SU-DHL-6 (cell line): ENCODE measurements at regions not wholly inside any gene's neighbourhood (a gene's known extent, or its start where the extent isn't known, plus 50 kb on each side); places are given as distances from the start of the nearest gene placed in this dataset.

Experiments
- H2AFZ ChIP-seq: fragments of 200-600 bp; sonication (generic); 2 replicates; pipeline ENCODE4 v1.6.1; 2014; ENCODE audit warnings: low read depth, mild to moderate bottlenecking, moderate library complexity, mixed read lengths, antibody characterized with exemption, low read length; ENCODE audit not compliant: severe bottlenecking
- H3F3A ChIP-seq: fragments of 200-600 bp; shearing (Covaris generic); 2 replicates; pipeline ENCODE4 v1.6.0; 2016; ENCODE audit warnings: antibody characterized with exemption, mild to moderate bottlenecking; ENCODE audit not compliant: insufficient read depth
- H3K27ac ChIP-seq: fragments of 200-600 bp; sonication (generic); 2 replicates; pipeline ENCODE4 v1.5.1; 2016; ENCODE audit warnings: low read depth, mild to moderate bottlenecking, low read length, moderate library complexity, mixed read lengths
- H3K27me3 ChIP-seq: fragments of 200-600 bp; sonication (generic), shearing (Covaris generic); 2 replicates; pipeline ENCODE4 v1.6.0; 2014; ENCODE audit warnings: mild to moderate bottlenecking, low read length
- H3K36me3 ChIP-seq: fragments of 200-600 bp; sonication (generic); 2 replicates; pipeline ENCODE4 v1.6.1; 2014; ENCODE audit warnings: mild to moderate bottlenecking, low read length, mixed read lengths
- H3K4me2 ChIP-seq: fragments of 300-600, 200-600 bp; shearing (Covaris generic), sonication (generic); 2 replicates; pipeline ENCODE4 v1.6.0; 2014; ENCODE audit warnings: low read length, low read depth, mild to moderate bottlenecking; ENCODE audit not compliant: poor library complexity, severe bottlenecking
- H3K4me3 ChIP-seq: fragments of 200-600 bp; sonication (generic); 2 replicates; pipeline ENCODE4 v1.5.1; 2014; ENCODE audit warnings: antibody characterized with exemption, low read length, mild to moderate bottlenecking, mixed read lengths; ENCODE audit not compliant: insufficient read depth, poor library complexity, severe bottlenecking
- H3K79me2 ChIP-seq: fragments of 200-600 bp; sonication (generic); 2 replicates; pipeline ENCODE4 v1.6.1; 2014; ENCODE audit warnings: mild to moderate bottlenecking, low read length, moderate library complexity; ENCODE audit not compliant: insufficient read depth
- H3K9ac ChIP-seq: fragments of 200-600 bp; sonication (generic); 2 replicates; pipeline ENCODE4 v1.7.0; 2014; ENCODE audit warnings: mild to moderate bottlenecking, low read length
- H3K9me2 ChIP-seq: fragments of 200-600 bp; sonication (generic); replicated peaks from 2 replicates; pipeline ENCODE4 v1.6.1; 2014; ENCODE audit warnings: low read length; ENCODE audit not compliant: insufficient read depth
- H3K9me3 ChIP-seq: fragments of 200-600 bp; sonication (generic); 2 replicates; pipeline ENCODE4 v1.6.1; 2014; ENCODE audit warnings: low read length, mixed read lengths; ENCODE audit not compliant: insufficient read depth
- H4K20me1 ChIP-seq: fragments of 200-600 bp; sonication (generic); 2 replicates; pipeline ENCODE4 v1.6.1; 2014; ENCODE audit warnings: low read depth, mild to moderate bottlenecking, antibody characterized with exemption, low read length, moderate library complexity, mixed read lengths
- EZH2phosphoT487 ChIP-seq: fragments of 200-600 bp; sonication (generic), shearing (Covaris generic); conservative IDR thresholded peaks from 2 replicates; pipeline ENCODE4 v1.6.1; 2018; ENCODE audit warnings: mild to moderate bottlenecking, antibody characterized with exemption, low read length, moderate library complexity, mixed read lengths
- TF ChIP-seq, protein P1 (sequence below): fragments of 200-600 bp; sonication (generic); IDR thresholded peaks from one replicate; pipeline ENCODE4 v1.5.1; 2017; ENCODE audit warnings: antibody characterized with exemption, mild to moderate bottlenecking, low read length, moderate library complexity; ENCODE audit not compliant: insufficient read depth, poor library complexity, severe bottlenecking

GRCh38 chr5:152337484-152337883 lies 67.6 kb downstream of the NMUR2 start:
- Histone ChIP-seq H3K4me3 (no peak overlapping the region), H3K9ac (no peak overlapping the region), H3K9me2 (no peaks in the 10 kb centered on the region), H3K79me2 (no peaks in the 10 kb centered on the region), H2AFZ (no peak overlapping the region), H3K36me3 (no peaks in the 10 kb centered on the region), H4K20me1 (no peaks in the 10 kb centered on the region), H3K4me2 (no peak overlapping the region), H3K9me3 (no peaks in the 10 kb centered on the region), H3F3A (no peaks in the 10 kb centered on the region), H3K27ac (no peak overlapping the region), H3K27me3 (no peaks in the 10 kb centered on the region)
- TF ChIP-seq, protein P1, sequence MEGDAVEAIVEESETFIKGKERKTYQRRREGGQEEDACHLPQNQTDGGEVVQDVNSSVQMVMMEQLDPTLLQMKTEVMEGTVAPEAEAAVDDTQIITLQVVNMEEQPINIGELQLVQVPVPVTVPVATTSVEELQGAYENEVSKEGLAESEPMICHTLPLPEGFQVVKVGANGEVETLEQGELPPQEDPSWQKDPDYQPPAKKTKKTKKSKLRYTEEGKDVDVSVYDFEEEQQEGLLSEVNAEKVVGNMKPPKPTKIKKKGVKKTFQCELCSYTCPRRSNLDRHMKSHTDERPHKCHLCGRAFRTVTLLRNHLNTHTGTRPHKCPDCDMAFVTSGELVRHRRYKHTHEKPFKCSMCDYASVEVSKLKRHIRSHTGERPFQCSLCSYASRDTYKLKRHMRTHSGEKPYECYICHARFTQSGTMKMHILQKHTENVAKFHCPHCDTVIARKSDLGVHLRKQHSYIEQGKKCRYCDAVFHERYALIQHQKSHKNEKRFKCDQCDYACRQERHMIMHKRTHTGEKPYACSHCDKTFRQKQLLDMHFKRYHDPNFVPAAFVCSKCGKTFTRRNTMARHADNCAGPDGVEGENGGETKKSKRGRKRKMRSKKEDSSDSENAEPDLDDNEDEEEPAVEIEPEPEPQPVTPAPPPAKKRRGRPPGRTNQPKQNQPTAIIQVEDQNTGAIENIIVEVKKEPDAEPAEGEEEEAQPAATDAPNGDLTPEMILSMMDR, result no peak
- TF ChIP-seq EZH2phosphoT487, result no peak

DNA sequence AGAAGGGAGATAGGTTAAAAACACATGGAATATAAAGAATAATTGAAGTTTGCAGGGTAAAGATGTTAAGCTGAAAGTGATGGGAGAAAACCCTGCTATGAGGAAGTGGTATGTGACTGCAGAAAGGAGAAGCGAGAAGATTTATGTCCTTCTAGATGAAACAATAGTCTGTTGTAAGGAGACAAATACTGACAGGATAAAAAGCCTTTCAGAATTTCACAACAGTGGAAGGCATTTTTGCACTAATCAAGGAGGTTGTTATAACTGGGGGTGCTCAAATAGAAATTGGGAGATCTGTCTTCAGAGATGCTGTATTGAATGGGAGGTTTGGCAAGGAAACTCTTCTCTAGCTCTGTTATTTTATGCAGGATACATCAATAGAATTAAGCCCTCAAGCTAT lies 69.6 kb downstream of the NMUR2 start:
- Histone ChIP-seq H2AFZ (no peak overlapping the region), H3K79me2 (no peaks in the 10 kb centered on the region), H3K4me3 (no peak overlapping the region), H3K9me2 (no peaks in the 10 kb centered on the region), H3K9me3 (no peaks in the 10 kb centered on the region), H3K4me2 (no peak overlapping the region), H3F3A (no peaks in the 10 kb centered on the region), H4K20me1 (no peaks in the 10 kb centered on the region), H3K27ac (no peak overlapping the region), H3K36me3 (no peaks in the 10 kb centered on the region), H3K27me3 (no peaks in the 10 kb centered on the region), H3K9ac (no peak overlapping the region)
- TF ChIP-seq, protein P1, result no peak
- no peak for TF ChIP-seq EZH2phosphoT487

GRCh38 chr5:152332716-152333460 lies 72.2 kb downstream of the NMUR2 start:
- Histone ChIP-seq H3K27me3 (no peaks in the 10 kb centered on the region), H3K27ac (no peak overlapping the region), H3K9ac (no peak overlapping the region), H3K9me3 (no peaks in the 10 kb centered on the region), H3K9me2 (no peaks in the 10 kb centered on the region), H4K20me1 (no peaks in the 10 kb centered on the region), H3F3A (no peaks in the 10 kb centered on the region), H3K79me2 (no peaks in the 10 kb centered on the region), H3K36me3 (no peaks in the 10 kb centered on the region), H2AFZ (no peak overlapping the region), H3K4me3 (no peak overlapping the region), H3K4me2 (no peak overlapping the region)
- TF ChIP-seq, protein P1, result no peak
- TF ChIP-seq EZH2phosphoT487, result no peak
